IPS DF 19.7 (cell line): ENCODE measurements at regions not wholly inside any gene's neighbourhood (a gene's known extent, or its start where the extent isn't known, plus 50 kb on each side); places are given as distances from the start of the nearest gene placed in this dataset.
"Not testable (repeated sequence)": the region's sequence is repeated elsewhere in the genome, so short reads cannot be mapped to it uniquely, and the experiment has no call there.

Experiments used
- DNase-seq: peaks from one replicate; pipeline ENCODE4 v3.0.0-alpha.2; 2013; ENCODE audit warnings: low read depth, low spot score

- DNase-seq: no peak
Measured at GRCh38 chr2:16729335-16729734, 63.7 kb upstream of the CYRIA start.

GRCh38 chr2:16728351-16729136 lies 62.9 kb upstream of the CYRIA start:
- DNase-seq: no peak

- DNase-seq: not testable (repeated sequence)
Measured at GRCh38 chr2:16727849-16728248, 62.2 kb upstream of the CYRIA start.

- no peak for DNase-seq
Measured at GRCh38 chr2:16727256-16727655, 61.6 kb upstream of the CYRIA start.

GRCh38 chr2:16726577-16726976 lies 60.9 kb upstream of the CYRIA start:
- no peak for DNase-seq

GRCh38 chr2:16726147-16726546 lies 60.5 kb upstream of the CYRIA start:
- DNase-seq: no peak

GRCh38 chr2:16725549-16725948 lies 59.9 kb upstream of the CYRIA start:
- DNase-seq: no peak

GRCh38 chr2:16722677-16723076 lies 57.0 kb upstream of the CYRIA start:
- DNase-seq: peak; percentile 33

- DNase-seq: no peak
Measured at GRCh38 chr2:16722126-16722525, 56.5 kb upstream of the CYRIA start.

GRCh38 chr2:16721529-16721928 lies 55.9 kb upstream of the CYRIA start:
- not testable (repeated sequence) for DNase-seq

GRCh38 chr2:16720737-16721136 lies 55.1 kb upstream of the CYRIA start:
- not testable (repeated sequence) for DNase-seq

GRCh38 chr2:16719485-16719808 lies 53.8 kb upstream of the CYRIA start:
- DNase-seq: no peak

GRCh38 chr2:16718576-16719484 lies 53.2 kb upstream of the CYRIA start:
- no peak for DNase-seq

- no peak for DNase-seq
Measured at GRCh38 chr2:16717477-16717876, 51.8 kb upstream of the CYRIA start.

GRCh38 chr2:16716944-16717343 lies 51.3 kb upstream of the CYRIA start:
- no peak for DNase-seq

GRCh38 chr2:16716024-16716423 lies 50.4 kb upstream of the CYRIA start:
- DNase-seq: no peak
